ENCODE measurements at regions not wholly inside any gene's neighbourhood (a gene's known extent, or its start where the extent isn't known, plus 50 kb on each side); places are given as distances from the start of the nearest gene placed in this dataset.

GRCh38 chr20:11173916-11174315 is 500.1 kb upstream of the JAG1 start:
- TF ChIP-seq CTCF (conservative IDR thresholded peaks at IDR 0.05), result no peak
- peaks cover 7% of the 10 kb centered on the region for H3F3A ChIP-seq (ENCODE audit: insufficient read depth, low read depth)
- H3K4me1 ChIP-seq (replicated peaks; ENCODE audit: insufficient read depth), result peaks cover 14% of the 10 kb centered on the region
- intact Hi-C loops (cut with micrococcal nuclease; ENCODE audit: unreplicated experiment), result no loop called here
- BruUV-seq (replicated peaks), result no TSS peak
- no peak for DNase-seq
- no peaks in the 10 kb centered on the region for H3K9me2 ChIP-seq (ENCODE audit: insufficient read depth)
- no peak overlapping the region for H3K27ac ChIP-seq
- H3K4me3 ChIP-seq, result no peak overlapping the region
- H2AFZ ChIP-seq, result no peak overlapping the region
- no peaks in the 10 kb centered on the region for H3K79me2 ChIP-seq (ENCODE audit: low read depth)
- ChIA-PET CTCF (no interaction called here), POLR2A (ENCODE audit: unreplicated experiment) (no interaction called here)
- H3K4me2 ChIP-seq, result no peak overlapping the region
- H3K27me3 ChIP-seq (ENCODE audit: insufficient read depth, low read depth), result no peaks in the 10 kb centered on the region
- no peaks in the 10 kb centered on the region for H3K36me3 ChIP-seq (ENCODE audit: low read depth)
- peaks cover 4% of the 10 kb centered on the region; the same call in 1 of the 2 replicates for H3K9me3 ChIP-seq (ENCODE audit: insufficient read depth, low read depth)
- H4K20me1 ChIP-seq (ENCODE audit: insufficient read depth), result no peaks in the 10 kb centered on the region

GRCh38 chr20:11174861-11175260 is 501.1 kb upstream of the JAG1 start:
- H3K36me3 ChIP-seq (ENCODE audit: low read depth), result no peaks in the 10 kb centered on the region
- POLR2A ChIA-PET (ENCODE audit: unreplicated experiment), result no interaction called here
- intact Hi-C loops (cut with micrococcal nuclease; ENCODE audit: unreplicated experiment), result no loop called here
- peaks cover 7% of the 10 kb centered on the region for H3F3A ChIP-seq (ENCODE audit: insufficient read depth, low read depth)
- TF ChIP-seq CTCF (conservative IDR thresholded peaks at IDR 0.05), result no peak
- TF ChIP-seq EZH2 (IDR thresholded peaks at IDR 0.05; ENCODE audit: low read depth), result no peak
- H2AFZ ChIP-seq, result no peak overlapping the region
- H3K4me3 ChIP-seq, result no peak overlapping the region
- no peaks in the 10 kb centered on the region for H3K27me3 ChIP-seq (ENCODE audit: insufficient read depth, low read depth)
- peaks cover 4% of the 10 kb centered on the region; the same call in 1 of the 2 replicates for H3K9me3 ChIP-seq (ENCODE audit: insufficient read depth, low read depth)
- CTCF ChIA-PET, result interaction anchor here (0.6 kb wide), 1 partner anchor 12 kb away, joined by 3 read pairs; no protein-coding TSS in a partner anchor
- no peak overlapping the region for H3K27ac ChIP-seq
- H3K4me1 ChIP-seq (replicated peaks; ENCODE audit: insufficient read depth), result peaks cover 21% of the 10 kb centered on the region
- no peaks in the 10 kb centered on the region for H3K9me2 ChIP-seq (ENCODE audit: insufficient read depth)
- H4K20me1 ChIP-seq (ENCODE audit: insufficient read depth), result no peaks in the 10 kb centered on the region
- no peaks in the 10 kb centered on the region for H3K79me2 ChIP-seq (ENCODE audit: low read depth)
- no TSS peak for BruUV-seq (replicated peaks)
- no peak overlapping the region for H3K4me2 ChIP-seq
- no peak for DNase-seq

- Histone ChIP-seq H3K4me2 (no peak overlapping the region), H3K27ac (no peak overlapping the region), H3K4me1 (replicated peaks; ENCODE audit: insufficient read depth) (peaks cover 21% of the 10 kb centered on the region), H3K4me3 (no peak overlapping the region), H3K79me2 (ENCODE audit: low read depth) (no peaks in the 10 kb centered on the region), H2AFZ (no peak overlapping the region), H3K36me3 (ENCODE audit: low read depth) (no peaks in the 10 kb centered on the region), H3F3A (ENCODE audit: insufficient read depth, low read depth) (peaks cover 7% of the 10 kb centered on the region), H3K9me2 (ENCODE audit: insufficient read depth) (no peaks in the 10 kb centered on the region), H4K20me1 (ENCODE audit: insufficient read depth) (no peaks in the 10 kb centered on the region), H3K9me3 (ENCODE audit: insufficient read depth, low read depth) (peaks cover 4% of the 10 kb centered on the region; the same call in 1 of the 2 replicates), H3K27me3 (ENCODE audit: insufficient read depth, low read depth) (no peaks in the 10 kb centered on the region)
- BruUV-seq (replicated peaks), result no TSS peak
- TF ChIP-seq EZH2 (IDR thresholded peaks at IDR 0.05; ENCODE audit: low read depth), result no peak
- no peak for TF ChIP-seq CTCF (conservative IDR thresholded peaks at IDR 0.05)
- POLR2A ChIA-PET (ENCODE audit: unreplicated experiment), result no interaction called here
- CTCF ChIA-PET, result no interaction called here
- DNase-seq, result no peak
- intact Hi-C loops (cut with micrococcal nuclease; ENCODE audit: unreplicated experiment), result no loop called here
Observed at GRCh38 chr20:11176431-11176830, 502.6 kb upstream of the JAG1 start.
